Heart right ventricle (tissue), 16 donors: ENCODE measurements at regions not wholly inside any gene's neighbourhood (a gene's known extent, or its start where the extent isn't known, plus 50 kb on each side); places are given as distances from the start of the nearest gene placed in this dataset.

ENCODE experiments used
- ATAC-seq, 8 donors: fragments of 200-7000 bp; cut with Tn5 transposase; one replicate each; pipeline ENCODE4 v1.9.1; 2020; ENCODE audit warnings: mild to moderate bottlenecking in 8 of 8, moderate library complexity in 8 of 8, moderate number of reproducible peaks in 1 of 8
- DNase-seq, 2 donors: peaks; one replicate each; pipeline ENCODE4 v3.0.0-alpha.2; 2020
- H3K27ac ChIP-seq, 10 donors: fragments of 200-600 bp; sonication (generic) in 2 of 10; one replicate each; pipeline versions ENCODE4 v1.5.0 to v1.8.0; 2020 to 2022; ENCODE audit warnings: mild to moderate bottlenecking in 3 of 10
- H3K27me3 ChIP-seq, 7 donors: fragments of 200-600 bp; one replicate each; pipeline ENCODE4 v1.8.0; 2021 to 2022; ENCODE audit warnings: mild to moderate bottlenecking in 2 of 7
- H3K36me3 ChIP-seq, 9 donors: fragments of 200-600 bp; sonication (generic) in 1 of 9; one replicate each; pipeline versions ENCODE4 v1.5.0 to v1.8.0; 2020 to 2022; ENCODE audit warnings: mild to moderate bottlenecking in 2 of 9
- H3K4me1 ChIP-seq, 9 donors: fragments of 200-600 bp; sonication (generic) in 1 of 9; one replicate each; pipeline versions ENCODE4 v1.5.0 to v1.8.0; 2020 to 2022; ENCODE audit warnings: mild to moderate bottlenecking in 4 of 9
- H3K4me3 ChIP-seq, 10 donors: fragments of 200-600 bp; sonication (generic) in 2 of 10; one replicate each; pipeline versions ENCODE4 v1.5.0 to v1.8.0; 2020 to 2022; ENCODE audit warnings: mild to moderate bottlenecking in 7 of 10, moderate library complexity in 2 of 10
- H3K9me3 ChIP-seq, 11 donors: fragments of 200-600 bp in 10 of 11; sonication (generic) in 2 of 11; one replicate each; pipeline versions ENCODE4 v1.5.0 to v1.8.0; 2013 to 2022; ENCODE audit warnings: mild to moderate bottlenecking in 2 of 11, control low read depth in 1 of 11, moderate library complexity in 1 of 11
- WGBS, 2 donors: extraction: QIAGEN DNeasy Blood & Tissue Kit; methylation state at CpG; one replicate each; pipeline ENCODE4 v1.1.7; 2013; ENCODE audit warnings: inconsistent platforms in 1 of 2; 5-methylcytosine and 5-hydroxymethylcytosine counted together
- intact Hi-C, 10 donors: fragments of 100-400 bp; cut with DNase I; formaldehyde crosslinking; loops; one replicate each; pipeline versions ENCODE4 v1.11.1 to v1.14.2; 2022
- TF ChIP-seq, protein P1 (sequence below), 9 donors: fragments of 200-600 bp; sonication (generic) in 2 of 9; IDR thresholded peaks; one replicate each; pipeline versions ENCODE4 v1.5.0 to v1.8.0; 2021 to 2022; ENCODE audit warnings: antibody characterized with exemption in 9 of 9, mild to moderate bottlenecking in 5 of 9, moderate library complexity in 1 of 9
- donor health status: Arrhythmogenic right ventricular cardiomyopathy.
- donor health status: ischemic (EF 13 %, LVEDD 7.1; RV severe dilation, severe dysfunction).
- donor health status: healthy with polysubstance abuse.
- donor health status: DM: no; HTN: yes; CAD: no.
- donor health status: DM: no; HTN: no; CAD: no.
- donor health status: ischemic (EF 25% LVEDD 6.9; RV normal size, moderate dysfunction).
- donor health status: ischemic (EF 25% LVEDD 5.7; RV mildly dilated, moderate dysfunction).
- donor health status: healthy.
- donor health status: DM: yes; HTN: yes; CAD: no.
- donor health status: Ischemic cardiomyopathy.
- donor health status: ischemic (EF 35%, LVEDD 5.7; RV mildly dilated, moderate dysfunction).
- donor health status: nonischemic (EF 11% LVEDD 7.7; RV severe dilation, severe dysfunction).
- donor health status: DM: yes; HTN: yes; CAD: no.
- donor health status: PGD.
- donor health status: ischemic (EF 29% LVEDD 5.4; RV normal size, mild dysfunction).
- donor health status: nonischemic (EF 23%, LVEDD 6.1; RV moderate dilation, normal function).

DNA sequence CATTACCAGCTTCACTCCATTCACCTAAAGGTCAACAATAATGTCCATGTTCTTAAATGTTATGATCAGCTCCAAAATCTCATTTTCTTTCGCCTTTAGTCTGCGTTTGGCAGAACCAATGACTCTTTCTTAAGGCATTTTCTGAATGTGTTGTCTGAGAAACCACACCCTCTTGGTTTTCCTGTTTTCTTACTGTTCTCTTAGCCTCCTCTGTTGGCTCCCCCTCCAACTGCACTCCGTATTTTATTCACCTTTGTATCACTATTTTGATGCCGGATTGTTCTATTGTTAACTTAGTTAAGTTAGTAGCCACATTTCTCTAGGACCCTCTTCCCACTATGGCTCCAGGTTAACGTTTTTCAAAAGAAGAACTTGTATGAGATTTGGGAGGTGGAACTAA lies 185.6 kb downstream of the DMAC1 start:
- Histone ChIP-seq H3K36me3 (no peaks in the 10 kb centered on the region), H3K4me3 (no peak overlapping the region), H3K9me3 (peaks cover 0 to 7% (median 0%) of the 10 kb centered on the region in 11 donors), H3K27ac (no peak overlapping the region), H3K4me1 (no peaks in the 10 kb centered on the region), H3K27me3 (no peaks in the 10 kb centered on the region)
- ATAC-seq, result no peak
- TF ChIP-seq, protein P1, sequence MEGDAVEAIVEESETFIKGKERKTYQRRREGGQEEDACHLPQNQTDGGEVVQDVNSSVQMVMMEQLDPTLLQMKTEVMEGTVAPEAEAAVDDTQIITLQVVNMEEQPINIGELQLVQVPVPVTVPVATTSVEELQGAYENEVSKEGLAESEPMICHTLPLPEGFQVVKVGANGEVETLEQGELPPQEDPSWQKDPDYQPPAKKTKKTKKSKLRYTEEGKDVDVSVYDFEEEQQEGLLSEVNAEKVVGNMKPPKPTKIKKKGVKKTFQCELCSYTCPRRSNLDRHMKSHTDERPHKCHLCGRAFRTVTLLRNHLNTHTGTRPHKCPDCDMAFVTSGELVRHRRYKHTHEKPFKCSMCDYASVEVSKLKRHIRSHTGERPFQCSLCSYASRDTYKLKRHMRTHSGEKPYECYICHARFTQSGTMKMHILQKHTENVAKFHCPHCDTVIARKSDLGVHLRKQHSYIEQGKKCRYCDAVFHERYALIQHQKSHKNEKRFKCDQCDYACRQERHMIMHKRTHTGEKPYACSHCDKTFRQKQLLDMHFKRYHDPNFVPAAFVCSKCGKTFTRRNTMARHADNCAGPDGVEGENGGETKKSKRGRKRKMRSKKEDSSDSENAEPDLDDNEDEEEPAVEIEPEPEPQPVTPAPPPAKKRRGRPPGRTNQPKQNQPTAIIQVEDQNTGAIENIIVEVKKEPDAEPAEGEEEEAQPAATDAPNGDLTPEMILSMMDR (IDR thresholded peaks at IDR 0.05), result no peak
- 57 to 70% methylated on average over 5 of the region's 5 CpGs for WGBS, 2 donors
- intact Hi-C loops, result no loop called here
- no peak for DNase-seq

GRCh38 chr9:7608261-7608660 lies 191.3 kb downstream of the DMAC1 start:
- intact Hi-C loops, result no loop called here
- WGBS, 2 donors, result 87 to 93% methylated on average over 1 of the region's 1 CpG
- Histone ChIP-seq H3K4me3 (no peak overlapping the region), H3K27me3 (no peaks in the 10 kb centered on the region), H3K36me3 (no peaks in the 10 kb centered on the region), H3K27ac (no peak overlapping the region), H3K9me3 (peaks cover 0 to 7% (median 0%) of the 10 kb centered on the region in 11 donors), H3K4me1 (no peaks in the 10 kb centered on the region)
- TF ChIP-seq, protein P1 (IDR thresholded peaks at IDR 0.05), result no peak
- ATAC-seq, result no peak
- no peak for DNase-seq

GRCh38 chr9:7607421-7607820 lies 192.2 kb downstream of the DMAC1 start:
- Histone ChIP-seq H3K4me3 (no peak overlapping the region), H3K9me3 (peaks cover 0 to 7% (median 0%) of the 10 kb centered on the region in 11 donors), H3K27me3 (no peaks in the 10 kb centered on the region), H3K36me3 (no peaks in the 10 kb centered on the region), H3K4me1 (no peaks in the 10 kb centered on the region), H3K27ac (no peak overlapping the region)
- intact Hi-C loops, result no loop called here
- DNase-seq, result no peak
- WGBS, 2 donors, result 19 to 31% methylated on average over 2 of the region's 2 CpGs
- TF ChIP-seq, protein P1 (IDR thresholded peaks at IDR 0.05), result no peak
- ATAC-seq, result no peak

DNA sequence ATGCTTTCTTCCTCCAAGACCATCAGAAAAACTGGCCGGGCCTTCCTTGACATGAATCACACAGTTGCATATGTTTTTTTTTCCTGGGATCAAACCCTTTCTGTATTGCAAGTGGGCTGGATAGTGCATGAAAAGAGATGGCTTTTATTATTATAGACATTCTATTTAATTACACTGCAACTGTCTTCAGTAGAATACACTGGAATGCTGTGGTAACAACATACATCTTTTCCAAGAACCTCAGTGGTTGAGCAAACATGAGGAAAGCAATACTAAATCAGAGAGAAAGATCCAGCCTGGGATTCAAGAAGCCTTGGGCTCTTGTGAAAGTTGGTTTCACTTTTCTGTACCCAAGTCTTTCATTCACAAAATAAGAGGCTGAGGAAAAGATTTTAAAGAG lies 193.0 kb downstream of the DMAC1 start:
- ATAC-seq, result no peak
- H3K4me1 ChIP-seq, result no peaks in the 10 kb centered on the region
- no peaks in the 10 kb centered on the region for H3K36me3 ChIP-seq
- TF ChIP-seq, protein P1 (IDR thresholded peaks at IDR 0.05), result no peak
- intact Hi-C loops, result no loop called here
- DNase-seq, result no peak
- H3K4me3 ChIP-seq, result no peak overlapping the region
- H3K9me3 ChIP-seq, result peaks cover 0 to 4% (median 0%) of the 10 kb centered on the region in 11 donors
- no peaks in the 10 kb centered on the region for H3K27me3 ChIP-seq
- H3K27ac ChIP-seq, result no peak overlapping the region
- 78 to 86% methylated on average over 1 of the region's 1 CpG for WGBS, 2 donors
